ENCODE measurements at regions not wholly inside any gene's neighbourhood (a gene's known extent, or its start where the extent isn't known, plus 50 kb on each side); places are given as distances from the start of the nearest gene placed in this dataset.

GRCh38 chr3:67706934-67707333 lies 52.5 kb upstream of the SUCLG2 start (continued):
- TF ChIP-seq CHD7 (IDR thresholded peaks at IDR 0.05; ENCODE audit: insufficient replicate concordance, low read length) (no peak), CHD2 (IDR thresholded peaks at IDR 0.05; ENCODE audit: low read length) (no peak), CEBPB (IDR thresholded peaks at IDR 0.05; ENCODE audit: low read depth, low read length) (no peak), SP2 (IDR thresholded peaks at IDR 0.05; ENCODE audit: low read length) (no peak), RNF2 (IDR thresholded peaks at IDR 0.05; ENCODE audit: borderline replicate concordance, low read depth, low read length, missing control alignments, poor library complexity, severe bottlenecking) (no peak), BRCA1 (IDR thresholded peaks at IDR 0.05; ENCODE audit: low read depth, low read length) (no peak), CBX5 (IDR thresholded peaks at IDR 0.05; ENCODE audit: low read depth, low read length) (no peak), GABPA (IDR thresholded peaks at IDR 0.05; ENCODE audit: borderline replicate concordance, insufficient read depth, low read length) (no peak), TCF12 (IDR thresholded peaks at IDR 0.05; ENCODE audit: low read depth, low read length) (no peak), ASH2L (IDR thresholded peaks at IDR 0.05; ENCODE audit: low read length) (no peak)
